Vagina (tissue), 2 donors: ENCODE measurements at regions not wholly inside any gene's neighbourhood (a gene's known extent, or its start where the extent isn't known, plus 50 kb on each side); places are given as distances from the start of the nearest gene placed in this dataset.

Experiments used
- DNase-seq, 2 donors: peaks; one replicate each; pipeline ENCODE4 v3.0.0-alpha.2; 2017; ENCODE audit errors: extremely low spot score in 2 of 2
- H3K27ac ChIP-seq: fragments of 200-600 bp; sonication (generic); one replicate; pipeline ENCODE4 v1.5.1; 2019
- H3K27me3 ChIP-seq: fragments of 200-600 bp; sonication (generic); one replicate; pipeline ENCODE4 v1.5.1; 2019
- H3K36me3 ChIP-seq, 2 donors: fragments of 200-600 bp; sonication (generic); one replicate each; pipeline ENCODE4 v1.5.1; 2017 to 2019
- H3K4me1 ChIP-seq: fragments of 200-600 bp; sonication (generic); one replicate; pipeline ENCODE4 v1.5.1; 2019
- H3K4me3 ChIP-seq, 2 donors: fragments of 200-600 bp; sonication (generic); 1 replicate in 1 of 2; 2 replicates in 1 of 2; pipeline ENCODE4 v1.5.1; 2016 to 2019
- H3K9me3 ChIP-seq: fragments of 200-600 bp; sonication (generic); one replicate; pipeline ENCODE4 v1.5.1; 2019
- POLR2A ChIP-seq, 2 donors: fragments of 450-650 bp; IDR thresholded peaks; one replicate each; pipeline ENCODE4 v1.6.1; 2017; ENCODE audit warnings: antibody characterized with exemption in 2 of 2, mild to moderate bottlenecking in 2 of 2, moderate library complexity in 2 of 2
- POLR2AphosphoS5 ChIP-seq, 2 donors: sonication (generic); formaldehyde crosslinking; IDR thresholded peaks; one replicate each; pipeline ENCODE4 v1.9.0; 2017; ENCODE audit warnings: antibody characterized with exemption in 2 of 2, mild to moderate bottlenecking in 2 of 2, low read depth in 1 of 2; ENCODE audit not compliant: insufficient read depth in 1 of 2
- intact Hi-C: fragments of 100-400 bp; cut with DNase I; formaldehyde crosslinking; loops from one replicate; pipeline ENCODE4 v1.15.1; 2023
- TF ChIP-seq, protein P1 (sequence below), 3 experiments: fragments of 450-650 bp in 2 of 3; fragments of 200-600 bp in 1 of 3; sonication (generic) in 1 of 3; IDR thresholded peaks; one replicate each; pipeline ENCODE4 v1.5.1; 2017 to 2019; ENCODE audit warnings: antibody characterized with exemption in 3 of 3, mild to moderate bottlenecking in 2 of 3, moderate library complexity in 2 of 3

DNA sequence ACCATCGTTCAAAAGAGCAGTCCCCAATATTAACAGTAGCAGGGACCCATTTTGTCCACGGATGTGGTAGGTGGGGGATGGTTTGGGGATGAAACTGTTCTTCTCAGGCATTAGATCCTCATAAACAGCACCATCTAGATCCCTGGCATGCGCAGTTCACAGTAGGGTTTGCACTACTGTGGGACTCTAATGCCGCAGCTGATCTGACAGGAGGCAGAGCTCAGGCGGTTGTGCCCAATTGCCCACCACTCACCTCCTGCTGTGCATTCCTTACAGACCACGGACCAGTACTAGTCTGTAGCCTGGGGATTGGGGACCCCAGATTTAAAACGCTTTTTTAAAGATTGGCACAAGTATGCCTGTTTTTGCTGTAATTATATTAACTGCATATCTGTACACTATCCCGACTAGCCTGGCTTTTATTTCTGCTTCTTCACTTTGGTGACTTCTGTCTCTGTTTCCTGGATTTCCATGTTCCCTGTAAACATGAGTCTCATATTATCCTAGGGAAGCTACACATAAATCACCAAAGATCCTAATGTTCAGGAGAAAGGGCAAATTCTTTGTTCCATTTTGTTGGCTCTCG lies 163.3 kb upstream of the AKR1E2 start:
- H3K4me3 ChIP-seq = peak overlapping the region in 1 of 2 donors; percentile 14
- TF ChIP-seq, protein P1, sequence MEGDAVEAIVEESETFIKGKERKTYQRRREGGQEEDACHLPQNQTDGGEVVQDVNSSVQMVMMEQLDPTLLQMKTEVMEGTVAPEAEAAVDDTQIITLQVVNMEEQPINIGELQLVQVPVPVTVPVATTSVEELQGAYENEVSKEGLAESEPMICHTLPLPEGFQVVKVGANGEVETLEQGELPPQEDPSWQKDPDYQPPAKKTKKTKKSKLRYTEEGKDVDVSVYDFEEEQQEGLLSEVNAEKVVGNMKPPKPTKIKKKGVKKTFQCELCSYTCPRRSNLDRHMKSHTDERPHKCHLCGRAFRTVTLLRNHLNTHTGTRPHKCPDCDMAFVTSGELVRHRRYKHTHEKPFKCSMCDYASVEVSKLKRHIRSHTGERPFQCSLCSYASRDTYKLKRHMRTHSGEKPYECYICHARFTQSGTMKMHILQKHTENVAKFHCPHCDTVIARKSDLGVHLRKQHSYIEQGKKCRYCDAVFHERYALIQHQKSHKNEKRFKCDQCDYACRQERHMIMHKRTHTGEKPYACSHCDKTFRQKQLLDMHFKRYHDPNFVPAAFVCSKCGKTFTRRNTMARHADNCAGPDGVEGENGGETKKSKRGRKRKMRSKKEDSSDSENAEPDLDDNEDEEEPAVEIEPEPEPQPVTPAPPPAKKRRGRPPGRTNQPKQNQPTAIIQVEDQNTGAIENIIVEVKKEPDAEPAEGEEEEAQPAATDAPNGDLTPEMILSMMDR (IDR thresholded peaks at IDR 0.05) = no peak
- TF ChIP-seq POLR2A (IDR thresholded peaks at IDR 0.05) (no peak), POLR2AphosphoS5 (IDR thresholded peaks at IDR 0.05; ENCODE audit: insufficient read depth in 1 of 2, low read depth in 1 of 2) (peak in 1 of 2 donors; percentile 31)

DNA sequence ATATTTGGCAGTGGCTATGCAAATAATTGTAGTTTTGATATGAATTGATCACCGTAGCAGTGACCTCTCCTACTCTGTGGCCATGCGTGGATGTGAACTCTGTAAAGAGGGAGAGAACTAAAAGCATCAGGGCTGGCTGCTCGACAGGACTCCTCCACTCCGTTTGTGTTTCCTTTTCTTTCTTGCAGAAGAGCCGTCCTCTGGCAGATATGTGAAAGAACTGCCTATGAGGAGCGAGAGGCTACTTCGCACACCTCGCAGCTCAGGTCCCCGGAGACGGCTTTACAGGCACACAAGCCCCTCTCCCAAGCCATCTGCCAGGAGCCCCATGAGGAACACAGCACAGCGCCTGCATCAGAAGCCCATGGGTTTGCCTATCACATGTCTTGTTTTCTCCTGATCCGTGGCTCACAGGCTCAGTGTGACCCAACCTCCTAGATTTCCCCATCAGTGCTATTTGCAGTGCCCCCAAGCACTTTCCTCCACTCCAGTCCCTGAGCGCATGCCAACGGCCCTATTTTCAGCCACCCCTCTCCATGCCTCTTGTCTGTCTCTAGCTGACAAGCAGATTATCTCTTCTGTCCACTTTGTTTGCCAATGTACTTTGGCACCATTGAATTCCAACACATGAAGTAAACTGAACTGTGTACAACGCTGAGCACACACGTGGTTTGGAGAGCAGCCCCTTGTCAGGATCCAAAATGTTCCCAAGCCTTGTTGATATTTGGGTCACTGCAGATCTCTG lies 164.3 kb upstream of the AKR1E2 start:
- no peak for DNase-seq
- H3K36me3 ChIP-seq = no peaks in the 10 kb centered on the region
- H3K27ac ChIP-seq = peak overlapping the region; percentile 92
- TF ChIP-seq, protein P1 (IDR thresholded peaks at IDR 0.05) = no peak
- peak in 1 of 2 donors; percentile 68 for TF ChIP-seq POLR2AphosphoS5 (IDR thresholded peaks at IDR 0.05; ENCODE audit: insufficient read depth in 1 of 2, low read depth in 1 of 2)
- intact Hi-C loops = loop anchor here (10.0 kb wide), 1 partner anchor 877 kb away; the partner anchor contains the start of gene KLF6
- no peaks in the 10 kb centered on the region for H3K27me3 ChIP-seq
- H3K4me3 ChIP-seq = no peak overlapping the region
- peaks cover 44% of the 10 kb centered on the region for H3K4me1 ChIP-seq
- H3K9me3 ChIP-seq = no peaks in the 10 kb centered on the region

More for the DNA sequence above, 163.3 kb upstream of the AKR1E2 start:
- Histone ChIP-seq H3K36me3 (no peaks in the 10 kb centered on the region), H3K27ac (peak overlapping the region; percentile 92), H3K4me1 (peaks cover 44% of the 10 kb centered on the region), H3K27me3 (no peaks in the 10 kb centered on the region), H3K9me3 (no peaks in the 10 kb centered on the region)
- intact Hi-C loops = loop anchor here (10.0 kb wide), 1 partner anchor 878 kb away; the partner anchor contains the start of gene KLF6
- no peak for DNase-seq

DNA sequence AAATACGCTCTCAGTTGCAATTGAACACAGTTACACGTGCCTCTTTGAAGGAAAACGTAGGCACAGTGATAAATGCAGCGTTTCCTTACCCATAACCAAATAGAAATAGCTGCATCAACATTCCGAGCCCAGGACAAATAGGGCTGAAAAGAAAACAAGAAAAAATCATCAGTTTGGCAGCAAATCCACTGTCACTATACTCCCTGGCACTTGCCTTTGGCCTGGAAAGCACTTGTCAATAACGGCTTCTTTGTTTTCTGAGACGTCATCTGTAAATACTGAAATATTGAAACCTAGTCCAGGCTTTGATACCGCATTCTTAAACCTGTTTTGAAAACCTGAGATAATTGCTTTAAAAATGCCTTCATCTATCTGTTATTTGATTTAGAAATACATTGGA lies 167.2 kb upstream of the AKR1E2 start:
- DNase-seq = no peak
- intact Hi-C loops = loop anchor here (10.0 kb wide), 2 partner anchors 414 to 1414 kb away; no protein-coding TSS in a partner anchor
- Histone ChIP-seq H3K27me3 (no peaks in the 10 kb centered on the region), H3K4me3 (no peak overlapping the region), H3K4me1 (peaks cover 39% of the 10 kb centered on the region), H3K36me3 (no peaks in the 10 kb centered on the region), H3K27ac (no peak overlapping the region), H3K9me3 (no peaks in the 10 kb centered on the region)
- TF ChIP-seq POLR2AphosphoS5 (IDR thresholded peaks at IDR 0.05; ENCODE audit: insufficient read depth in 1 of 2, low read depth in 1 of 2) = no peak
- no peak for TF ChIP-seq POLR2A (IDR thresholded peaks at IDR 0.05)
- TF ChIP-seq, protein P1 (IDR thresholded peaks at IDR 0.05) = no peak

DNA sequence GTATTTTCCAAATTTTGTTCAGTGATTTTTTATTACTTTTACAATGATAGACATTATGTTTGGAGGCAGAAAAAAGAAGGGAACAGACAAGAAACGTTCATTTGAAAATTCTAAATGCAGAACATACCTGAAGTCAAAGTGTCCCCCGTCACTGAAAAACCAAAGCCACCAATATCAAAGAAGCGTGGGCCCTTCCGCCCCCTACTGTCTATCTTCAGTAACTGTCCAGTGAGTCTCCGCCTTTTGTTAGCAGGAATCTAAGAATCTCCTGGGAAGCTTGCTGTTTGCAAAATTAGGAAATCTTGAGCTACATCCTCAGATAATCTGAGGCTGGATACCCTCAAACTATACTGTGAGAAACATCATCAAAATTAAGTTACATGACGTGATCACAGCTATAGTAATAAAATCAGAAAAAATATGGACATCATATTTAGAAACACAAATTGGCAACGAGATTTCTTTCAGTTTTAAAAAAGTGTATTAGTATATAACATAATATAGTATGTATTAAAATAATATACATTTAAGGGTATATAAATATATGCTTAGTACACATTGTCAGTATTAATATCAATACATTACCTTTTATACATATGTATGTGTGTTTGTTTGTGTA lies 169.3 kb upstream of the AKR1E2 start:
- intact Hi-C loops = loop anchor here (10.0 kb wide), 2 partner anchors 412 to 1412 kb away; no protein-coding TSS in a partner anchor
- Histone ChIP-seq H3K9me3 (no peaks in the 10 kb centered on the region), H3K36me3 (no peaks in the 10 kb centered on the region), H3K27ac (no peak overlapping the region), H3K4me1 (peaks cover 37% of the 10 kb centered on the region), H3K4me3 (no peak overlapping the region), H3K27me3 (no peaks in the 10 kb centered on the region)
- TF ChIP-seq POLR2AphosphoS5 (IDR thresholded peaks at IDR 0.05; ENCODE audit: insufficient read depth in 1 of 2, low read depth in 1 of 2) (peak in 1 of 2 donors; percentile 45), POLR2A (IDR thresholded peaks at IDR 0.05) (no peak)
- TF ChIP-seq, protein P1 (IDR thresholded peaks at IDR 0.05) = peak; percentile 63 to 89 (median 88)
- no peak for DNase-seq
